Muscle of leg (tissue), 3 donors: ENCODE measurements at regions not wholly inside any gene's neighbourhood (a gene's known extent, or its start where the extent isn't known, plus 50 kb on each side); places are given as distances from the start of the nearest gene placed in this dataset.
A peak's percentile ranks its signal among the peaks of the same experiment; 100 is the strongest.
"Not testable (repeated sequence)": the region's sequence is repeated elsewhere in the genome, so short reads cannot be mapped to it uniquely, and the experiment has no call there.

ENCODE experiments used
- DNase-seq: peaks from one replicate; pipeline ENCODE4 v3.0.0; 2013
- H3K27ac ChIP-seq: one replicate; pipeline ENCODE4 v1.5.1; 2013; ENCODE audit warnings: mild to moderate bottlenecking, low read length, control low read depth
- H3K27me3 ChIP-seq: one replicate; pipeline ENCODE4 v1.6.1; 2013; ENCODE audit warnings: low read length; ENCODE audit not compliant: control insufficient read depth, insufficient read depth
- H3K36me3 ChIP-seq: one replicate; pipeline ENCODE4 v1.6.1; 2013; ENCODE audit warnings: low read length; ENCODE audit not compliant: control insufficient read depth, insufficient read depth
- H3K4me1 ChIP-seq: one replicate; pipeline ENCODE4 v1.6.1; 2013; ENCODE audit warnings: low read length; ENCODE audit not compliant: control insufficient read depth, insufficient read depth
- H3K4me3 ChIP-seq: one replicate; pipeline ENCODE4 v1.5.1; 2013; ENCODE audit warnings: low read length, control low read depth
- H3K9me3 ChIP-seq: replicated peaks from 2 replicates; pipeline ENCODE4 v1.6.1; 2013; ENCODE audit warnings: low read depth, low read length; ENCODE audit not compliant: control insufficient read depth
- WGBS: methylation state at CpG from one replicate; pipeline ENCODE4 v1.1.5; 2013; ENCODE audit warnings: missing lambda C conversion rate; ENCODE audit not compliant: insufficient coverage; 5-methylcytosine and 5-hydroxymethylcytosine counted together

DNA sequence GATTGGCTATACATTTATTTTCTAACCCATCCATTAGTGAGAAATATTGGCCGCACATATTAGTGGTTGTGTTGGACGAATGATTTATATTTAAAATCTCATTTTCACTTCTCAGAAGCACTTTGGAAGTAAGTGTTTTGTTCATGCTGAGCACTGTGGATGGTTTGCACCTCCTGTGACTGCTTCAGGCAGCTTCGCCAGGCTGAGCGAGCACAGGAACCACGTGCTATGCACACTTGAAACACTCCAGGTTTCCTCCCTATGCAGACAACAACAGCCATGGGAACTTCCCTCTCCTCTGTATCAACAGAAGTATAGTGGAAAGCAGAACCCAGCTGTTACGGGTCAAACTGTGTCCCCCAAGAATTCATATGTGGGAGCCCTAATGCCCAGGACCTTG, 67.3 kb upstream of the WDR11 start:
- no peak overlapping the region for H3K27ac ChIP-seq
- no peaks in the 10 kb centered on the region for H3K36me3 ChIP-seq
- no peaks in the 10 kb centered on the region for H3K27me3 ChIP-seq
- no peak for DNase-seq
- H3K4me1 ChIP-seq: no peaks in the 10 kb centered on the region
- no peaks in the 10 kb centered on the region for H3K9me3 ChIP-seq
- no peak overlapping the region for H3K4me3 ChIP-seq
- 53% methylated on average over 3 of the region's 6 CpGs for WGBS

DNA sequence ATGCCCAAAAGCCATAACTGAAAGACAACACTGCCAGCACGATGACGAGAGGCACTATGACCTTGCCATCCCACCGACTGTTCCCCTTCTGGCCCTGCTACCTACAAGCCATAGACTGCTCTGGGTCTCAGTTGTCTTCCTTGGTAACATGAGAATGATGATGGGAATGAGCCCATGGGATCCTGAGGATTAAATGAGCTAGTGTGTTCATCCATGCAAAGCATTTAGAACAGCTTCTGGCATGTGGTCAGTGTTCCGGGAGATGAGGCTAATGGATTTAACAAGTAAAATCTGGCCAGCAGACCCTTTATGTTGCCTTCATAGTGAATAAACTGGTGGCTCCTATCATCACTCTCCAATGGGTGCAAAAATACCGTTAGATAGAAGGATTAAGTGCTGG, 62.4 kb upstream of the WDR11 start:
- Histone ChIP-seq H3K27me3 (no peaks in the 10 kb centered on the region), H3K36me3 (no peaks in the 10 kb centered on the region), H3K4me3 (no peak overlapping the region), H3K27ac (no peak overlapping the region), H3K9me3 (no peaks in the 10 kb centered on the region), H3K4me1 (no peaks in the 10 kb centered on the region)
- no peak for DNase-seq
- WGBS: no CpG with 5 or more reads among the region's 5 CpGs

DNA sequence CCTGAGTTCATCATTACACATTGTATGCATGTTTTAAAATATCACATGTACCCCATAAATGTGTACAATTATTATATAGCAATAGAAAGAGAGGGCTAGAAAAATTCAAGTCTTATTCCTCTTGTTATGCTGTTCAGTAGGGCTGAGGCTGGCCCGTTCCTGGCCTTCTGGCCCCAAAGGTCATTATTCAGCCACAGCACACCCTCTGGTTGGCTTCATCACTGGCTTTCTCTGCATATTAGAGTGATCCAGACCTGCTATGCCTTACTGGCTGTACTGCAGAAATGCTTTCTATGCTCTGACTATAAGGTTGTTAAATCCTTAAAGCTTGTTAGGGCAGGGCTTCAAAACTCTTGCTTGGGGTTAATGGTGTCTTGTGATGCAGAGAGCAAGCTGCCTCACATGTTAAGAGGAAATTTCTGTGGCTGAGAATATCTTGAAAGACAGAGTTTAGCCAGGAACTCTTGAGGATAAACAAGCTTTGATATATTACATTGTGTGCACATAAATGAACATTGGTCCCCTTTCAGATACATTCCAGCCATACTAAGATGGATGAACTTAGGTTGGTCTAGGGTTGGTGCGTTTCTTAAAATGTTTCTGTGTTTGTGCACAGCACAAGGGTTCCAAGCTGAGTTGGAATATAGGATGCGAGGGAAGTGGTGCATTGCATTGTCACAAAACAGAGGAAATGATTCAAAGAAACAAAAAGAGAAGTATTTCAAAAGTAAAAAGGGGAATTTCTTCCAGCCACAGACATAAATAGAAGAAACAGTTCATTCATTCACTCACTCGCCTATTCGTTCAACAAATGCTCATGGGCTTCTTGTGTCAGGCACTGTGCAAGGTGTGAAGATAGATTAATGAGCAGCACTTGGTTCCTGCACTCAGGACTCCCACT, 61.6 kb upstream of the WDR11 start:
- Histone ChIP-seq H3K4me1 (no peaks in the 10 kb centered on the region), H3K36me3 (no peaks in the 10 kb centered on the region), H3K27ac (no peak overlapping the region), H3K9me3 (no peaks in the 10 kb centered on the region), H3K4me3 (no peak overlapping the region), H3K27me3 (no peaks in the 10 kb centered on the region)
- no CpG with 5 or more reads among the region's 5 CpGs for WGBS
- DNase-seq: peak; percentile 40

DNA sequence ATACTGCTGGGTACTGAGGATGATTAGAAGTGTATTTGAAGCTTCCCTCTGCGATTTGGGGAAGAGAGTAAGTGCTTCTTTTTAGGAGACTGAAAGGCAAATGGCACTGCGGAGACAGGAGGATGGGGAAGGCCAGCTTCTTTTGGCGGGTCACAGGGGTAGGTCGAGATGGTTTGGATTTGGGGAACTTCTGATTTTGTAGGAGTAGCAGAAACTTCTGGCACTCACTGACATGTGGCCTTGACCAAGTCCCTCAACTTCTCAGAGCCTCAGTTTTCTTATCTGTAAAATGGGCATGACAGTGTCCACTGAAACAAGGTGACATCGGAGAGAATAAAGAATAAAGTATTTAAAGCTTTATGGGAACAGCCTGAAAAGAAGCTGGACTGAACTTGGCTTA, 59.8 kb upstream of the WDR11 start:
- H3K27me3 ChIP-seq: no peaks in the 10 kb centered on the region
- DNase-seq: no peak
- no peaks in the 10 kb centered on the region for H3K4me1 ChIP-seq
- no peak overlapping the region for H3K27ac ChIP-seq
- no peaks in the 10 kb centered on the region for H3K9me3 ChIP-seq
- 90% methylated on average over 5 of the region's 5 CpGs for WGBS
- H3K36me3 ChIP-seq: no peaks in the 10 kb centered on the region
- no peak overlapping the region for H3K4me3 ChIP-seq

DNA sequence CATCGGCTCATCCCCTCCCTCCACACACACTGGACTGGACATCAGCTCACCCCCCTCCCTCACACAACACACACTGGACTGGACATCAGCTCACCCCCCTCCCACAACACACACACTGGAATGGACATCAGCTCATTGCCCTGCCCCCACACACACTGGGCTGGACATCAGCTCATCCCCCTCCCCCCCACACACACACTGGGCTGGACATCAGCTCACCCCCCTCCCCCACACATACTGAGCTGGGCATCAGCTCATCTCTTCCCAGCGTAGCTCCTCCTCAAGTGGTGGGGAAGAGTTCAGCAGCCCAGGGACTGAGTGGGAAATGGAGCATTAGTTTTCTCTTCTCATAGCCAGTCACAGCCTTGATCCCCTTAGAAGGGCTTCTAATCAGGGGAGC, 58.1 kb upstream of the WDR11 start:
- Histone ChIP-seq H3K27me3 (no peaks in the 10 kb centered on the region), H3K27ac (no peak overlapping the region), H3K9me3 (no peaks in the 10 kb centered on the region), H3K4me3 (no peak overlapping the region), H3K36me3 (no peaks in the 10 kb centered on the region), H3K4me1 (no peaks in the 10 kb centered on the region)
- DNase-seq: no peak
- 60% methylated on average over 1 of the region's 2 CpGs for WGBS

DNA sequence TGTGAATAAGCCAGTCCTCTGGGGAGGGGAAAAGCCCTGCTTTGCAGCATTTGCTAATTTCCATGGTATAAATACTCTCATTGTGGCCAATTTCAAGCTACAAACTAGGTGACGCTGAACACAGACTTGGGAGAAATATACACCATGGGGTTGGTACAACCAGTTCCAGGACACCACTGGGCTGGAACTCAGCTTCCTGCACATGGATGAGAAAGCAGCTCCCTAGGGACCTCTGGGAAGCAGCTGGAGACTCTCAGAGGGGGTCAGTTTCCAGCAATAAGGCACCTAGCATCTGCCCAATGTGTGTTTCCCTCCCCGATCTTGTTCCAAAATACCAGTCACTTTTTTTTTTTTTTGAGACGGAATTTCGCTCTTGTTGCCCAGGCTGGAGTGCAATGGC, 56.8 kb upstream of the WDR11 start:
- Histone ChIP-seq H3K4me3 (no peak overlapping the region), H3K4me1 (no peaks in the 10 kb centered on the region), H3K27ac (no peak overlapping the region), H3K27me3 (no peaks in the 10 kb centered on the region), H3K9me3 (no peaks in the 10 kb centered on the region), H3K36me3 (no peaks in the 10 kb centered on the region)
- WGBS: 57% methylated on average over 1 of the region's 4 CpGs
- DNase-seq: no peak

DNA sequence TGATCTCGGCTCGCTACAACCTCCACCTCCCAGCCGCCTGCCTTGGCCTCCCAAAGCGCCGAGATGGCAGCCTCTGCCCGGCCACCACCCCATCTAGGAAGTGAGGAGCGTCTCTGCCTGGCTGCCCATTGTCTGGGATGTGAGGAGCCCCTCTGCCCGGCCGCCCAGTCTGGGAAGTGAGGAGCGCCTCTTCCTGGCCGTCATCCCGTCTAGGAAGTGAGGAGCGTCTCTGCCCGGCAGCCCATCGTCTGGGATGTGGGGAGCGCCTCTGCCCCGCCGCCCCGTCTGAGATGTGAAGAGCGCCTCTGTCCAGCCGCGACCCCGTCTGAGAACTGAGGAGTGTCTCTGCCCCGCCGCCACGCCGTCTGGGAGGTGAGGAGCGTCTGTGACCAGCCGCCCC, 52.9 kb upstream of the WDR11 start:
- H3K27ac ChIP-seq, DNase-seq, H3K36me3 ChIP-seq, H3K4me3 ChIP-seq, H3K9me3 ChIP-seq, H3K4me1 ChIP-seq, H3K27me3 ChIP-seq: not testable (repeated sequence)
- WGBS: 92% methylated on average over 15 of the region's 29 CpGs

DNA sequence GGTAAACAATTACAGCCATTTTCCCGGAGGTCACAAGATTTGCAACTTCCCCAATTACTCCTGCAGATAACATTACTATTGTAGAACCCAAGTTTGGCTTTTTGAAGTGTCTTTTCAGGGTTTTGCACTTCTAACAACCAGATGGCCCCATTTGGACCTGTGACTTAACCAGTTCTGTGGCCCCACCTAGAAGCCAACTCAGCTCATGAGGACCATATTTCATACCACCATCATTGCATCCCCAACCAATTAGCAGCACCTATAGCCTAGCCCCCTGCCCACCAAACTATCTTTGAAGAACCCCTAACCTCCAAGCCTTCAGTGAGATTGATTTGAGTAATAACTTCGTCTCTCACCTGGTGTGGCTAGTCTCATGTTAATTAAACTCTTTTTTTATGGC, 51.3 kb upstream of the WDR11 start:
- no CpG with 5 or more reads among the region's 2 CpGs for WGBS
- Histone ChIP-seq H3K4me1 (no peaks in the 10 kb centered on the region), H3K36me3 (no peaks in the 10 kb centered on the region), H3K27ac (no peak overlapping the region), H3K9me3 (no peaks in the 10 kb centered on the region), H3K27me3 (no peaks in the 10 kb centered on the region), H3K4me3 (no peak overlapping the region)
- no peak for DNase-seq

DNA sequence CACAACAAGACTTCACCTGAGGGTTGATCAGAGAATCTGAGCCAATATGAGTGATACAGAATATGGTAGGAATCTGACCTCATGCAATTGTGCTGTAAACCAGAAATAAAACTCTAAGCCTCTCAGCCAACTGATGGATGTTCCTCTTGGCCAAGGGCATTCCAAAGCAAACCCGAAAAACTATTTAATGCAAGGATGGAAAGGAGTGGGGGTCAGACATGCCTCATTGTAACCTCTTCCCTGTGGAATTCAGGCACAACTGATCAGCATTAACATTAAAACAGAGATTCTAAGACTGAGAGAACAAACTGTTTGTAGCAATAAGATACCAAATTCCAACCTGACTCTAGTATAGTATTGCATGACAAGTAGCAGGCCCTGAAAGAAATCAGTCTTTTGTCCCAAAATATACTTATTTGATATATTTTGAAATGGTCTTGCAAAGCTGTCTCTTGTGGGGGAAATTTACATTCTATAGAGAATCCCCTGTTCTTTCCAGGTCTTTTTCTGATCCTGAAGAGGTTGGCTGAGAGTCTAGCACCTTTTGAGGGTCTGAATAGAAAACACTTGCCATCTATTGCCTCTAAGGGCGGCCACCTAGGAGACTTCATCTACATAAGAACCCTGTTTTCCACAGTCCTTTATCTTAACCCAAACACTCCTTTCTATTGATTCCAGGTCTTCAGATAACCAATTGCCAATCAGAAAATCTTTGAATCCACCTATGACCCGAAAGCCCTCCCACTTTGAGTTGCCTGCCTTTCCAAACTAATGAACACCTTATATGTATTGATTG, 50.4 kb upstream of the WDR11 start:
- Histone ChIP-seq H3K27me3 (no peaks in the 10 kb centered on the region), H3K9me3 (no peaks in the 10 kb centered on the region), H3K27ac (no peak overlapping the region), H3K36me3 (no peaks in the 10 kb centered on the region), H3K4me1 (no peaks in the 10 kb centered on the region), H3K4me3 (no peak overlapping the region)
- no CpG with 5 or more reads among the region's 3 CpGs for WGBS
- DNase-seq: no peak
